ENCODE measurements at regions not wholly inside any gene's neighbourhood (a gene's known extent, or its start where the extent isn't known, plus 50 kb on each side); places are given as distances from the start of the nearest gene placed in this dataset.
"Not testable (repeated sequence)": the region's sequence is repeated elsewhere in the genome, so short reads cannot be mapped to it uniquely, and the experiment has no call there.

- WGBS, 2 experiments (ENCODE audit: extremely low coverage in 1 of 2, insufficient coverage in 1 of 2, insufficient read length in 1 of 2, insufficient replicate concordance in 2 of 2, low coverage in 1 of 2, low lambda C conversion rate in 2 of 2, missing lambda C conversion rate in 1 of 2), result 92% methylated on average over 12 of the region's 12 CpGs; no CpG with 5 or more reads in 1 of the 2 experiments
- H2BK15ac ChIP-seq (ENCODE audit: low read length); FAIRE-seq; CTCF ChIA-PET (ENCODE audit: partially characterized antibody); DNase-seq (ENCODE audit: low read depth in 1 of 2, low spot score in 2 of 2); H4K5ac ChIP-seq (ENCODE audit: insufficient read length, low read depth, low read length); H3K4ac ChIP-seq (replicated peaks; ENCODE audit: insufficient read length, low read depth, low read length); H3K4me1 ChIP-seq (replicated peaks in 1 of 4; ENCODE audit: control insufficient read depth in 3 of 4, insufficient read depth in 4 of 4, low read length in 3 of 4); H3K36me3 ChIP-seq (ENCODE audit: control insufficient read depth in 2 of 4, insufficient read depth in 4 of 4, low read length in 3 of 4); H3K23ac ChIP-seq (ENCODE audit: insufficient read length); H2BK120ac ChIP-seq (replicated peaks; ENCODE audit: low read depth, low read length); H3K18ac ChIP-seq (ENCODE audit: extremely low read depth, low read length); H4K20me1 ChIP-seq (replicated peaks in 1 of 2; ENCODE audit: control insufficient read depth in 1 of 2, insufficient read depth in 2 of 2, low read length in 2 of 2); H4K91ac ChIP-seq (replicated peaks; ENCODE audit: insufficient read length, low read length); H2BK20ac ChIP-seq (ENCODE audit: low read length); H3K9me3 ChIP-seq (ENCODE audit: insufficient read depth in 2 of 2, low read depth in 1 of 2, low read length in 1 of 2); H3K23me2 ChIP-seq (ENCODE audit: low read depth, low read length); H2AFZ ChIP-seq (ENCODE audit: low read length); H3K4me3 ChIP-seq (ENCODE audit: extremely low read depth in 1 of 4, insufficient read depth in 2 of 4, low read depth in 3 of 4, low read length in 4 of 4); H3K79me1 ChIP-seq (ENCODE audit: low read depth, low read length); H3K27me3 ChIP-seq (replicated peaks in 1 of 4; ENCODE audit: control insufficient read depth in 3 of 4, extremely low read depth in 1 of 4, insufficient read depth in 3 of 4, low read length in 3 of 4); H3K4me2 ChIP-seq (ENCODE audit: insufficient read depth in 1 of 2, low read depth in 2 of 2, low read length in 2 of 2); H2BK12ac ChIP-seq (ENCODE audit: low read depth, low read length); H2AK5ac ChIP-seq (ENCODE audit: low read depth, low read length); POLR2A ChIA-PET (ENCODE audit: partially characterized antibody); H3K79me2 ChIP-seq (ENCODE audit: control insufficient read depth in 1 of 2, insufficient read depth in 2 of 2, low read length in 2 of 2); H3K9ac ChIP-seq (replicated peaks in 1 of 4; ENCODE audit: extremely low read depth in 1 of 4, low read depth in 3 of 4, low read length in 3 of 4); H3K14ac ChIP-seq (ENCODE audit: insufficient read length); H2BK5ac ChIP-seq (ENCODE audit: low read depth, low read length); H3K27ac ChIP-seq (ENCODE audit: low read depth, low read length); H3K56ac ChIP-seq (replicated peaks; ENCODE audit: insufficient read length, low read depth, low read length); H4K8ac ChIP-seq (ENCODE audit: extremely low read depth, insufficient read depth, low read length): not testable (repeated sequence)
Observed at GRCh38 chr3:88886624-88887023, 220.8 kb upstream of the EPHA3 start.

Measured in H1 (cell line).